Ovary (tissue), 7 donors: ENCODE measurements at regions not wholly inside any gene's neighbourhood (a gene's known extent, or its start where the extent isn't known, plus 50 kb on each side); places are given as distances from the start of the nearest gene placed in this dataset.

Experiments
- DNase-seq, 5 donors: peaks; one replicate each; pipeline ENCODE4 v3.0.0-alpha.2; 2019 to 2020
- H3K27ac ChIP-seq, 2 donors: fragments of 200-600 bp; one replicate each; pipeline versions ENCODE4 v1.5.1 to v1.8.0; 2019 to 2022
- H3K27me3 ChIP-seq: fragments of 200-600 bp; one replicate; pipeline ENCODE4 v1.8.0; 2022
- H3K36me3 ChIP-seq: fragments of 200-600 bp; sonication (generic); one replicate; pipeline ENCODE4 v1.5.1; 2019
- H3K4me1 ChIP-seq: one replicate; pipeline ENCODE4 v1.8.1; 2013; ENCODE audit warnings: mild to moderate bottlenecking, moderate library complexity; ENCODE audit not compliant: insufficient read depth
- H3K4me3 ChIP-seq: fragments of 200-600 bp; sonication (generic); one replicate; pipeline ENCODE4 v1.5.1; 2017
- H3K9me3 ChIP-seq, 2 donors: fragments of 200-600 bp in 1 of 2; sonication (generic) in 1 of 2; one replicate each; pipeline versions ENCODE4 v1.5.1 to v1.8.1; 2013 to 2019; ENCODE audit warnings: mild to moderate bottlenecking in 1 of 2, moderate library complexity in 1 of 2
- CTCF ChIP-seq, 3 donors: fragments of 450-650 bp in 2 of 3; fragments of 200-600 bp in 1 of 3; IDR thresholded peaks; one replicate each; pipeline versions ENCODE4 v1.5.1 to v1.8.0; 2016 to 2022; ENCODE audit warnings: antibody characterized with exemption in 3 of 3, mild to moderate bottlenecking in 1 of 3
- EP300 ChIP-seq: sonication (generic); formaldehyde crosslinking; IDR thresholded peaks from one replicate; pipeline ENCODE4 v1.6.1; 2017; ENCODE audit warnings: antibody characterized with exemption
- POLR2A ChIP-seq: fragments of 450-650 bp; IDR thresholded peaks from one replicate; pipeline ENCODE4 v1.6.1; 2017; ENCODE audit warnings: antibody characterized with exemption, mild to moderate bottlenecking, moderate library complexity
- WGBS, 3 donors: extraction: QIAGEN DNeasy Blood & Tissue Kit in 1 of 3; methylation state at CpG; one replicate each; pipeline versions ENCODE4 v1.1.5 to v1.1.7; 2013 to 2017; 5-methylcytosine and 5-hydroxymethylcytosine counted together
- intact Hi-C, 4 donors: fragments of 100-400 bp; cut with DNase I; formaldehyde crosslinking; loops; one replicate each; pipeline versions ENCODE4 v1.11.0 to v1.15.1; 2022 to 2023
- donor health status: DM: no; HTN: no; CAD: no; lungs with moderate emphysema.
- donor health status: DM: no; HTN: no; CAD: no.
- donor health status: Bipolar disorder and iron deficiency.
- donor health status: DM: no; HTN: no; CAD: no.
- donor health status: DM: yes; HTN: yes; CAD: no.

- Histone ChIP-seq H3K4me3 (no peak overlapping the region), H3K9me3 (no peaks in the 10 kb centered on the region), H3K27ac (no peak overlapping the region), H3K27me3 (no peaks in the 10 kb centered on the region), H3K36me3 (no peaks in the 10 kb centered on the region), H3K4me1 (no peaks in the 10 kb centered on the region)
- DNase-seq = no peak
- 94 to 95% (median 95%) methylated on average over 12 of the region's 12 CpGs for WGBS, 3 donors
- TF ChIP-seq CTCF (IDR thresholded peaks at IDR 0.05) = no peak
- TF ChIP-seq EP300 = no peak
- TF ChIP-seq POLR2A = no peak
- intact Hi-C loops = no loop called here
Observed at GRCh38 chr3:103926936-103927335, 1439.8 kb upstream of the ALCAM start.

- intact Hi-C loops = no loop called here
- no peak for DNase-seq
- Histone ChIP-seq H3K9me3 (no peaks in the 10 kb centered on the region), H3K4me1 (no peaks in the 10 kb centered on the region), H3K27ac (no peak overlapping the region), H3K4me3 (no peak overlapping the region), H3K27me3 (no peaks in the 10 kb centered on the region), H3K36me3 (no peaks in the 10 kb centered on the region)
- 81 to 91% (median 90%) methylated on average over 1 of the region's 1 CpG for WGBS, 3 donors
- no peak for TF ChIP-seq CTCF (IDR thresholded peaks at IDR 0.05)
- TF ChIP-seq POLR2A = no peak
- TF ChIP-seq EP300 = no peak
Observed at GRCh38 chr3:103927896-103928295, 1438.8 kb upstream of the ALCAM start.

- Histone ChIP-seq H3K27me3 (no peaks in the 10 kb centered on the region), H3K4me3 (no peak overlapping the region), H3K36me3 (no peaks in the 10 kb centered on the region), H3K9me3 (no peaks in the 10 kb centered on the region), H3K4me1 (no peaks in the 10 kb centered on the region), H3K27ac (no peak overlapping the region)
- intact Hi-C loops = no loop called here
- DNase-seq = no peak
- TF ChIP-seq CTCF (IDR thresholded peaks at IDR 0.05) (no peak), POLR2A (no peak), EP300 (no peak)
Observed at GRCh38 chr3:103937094-103937493, 1429.6 kb upstream of the ALCAM start.

GRCh38 chr3:103947062-103947461, 1419.6 kb upstream of the ALCAM start:
- H3K27me3 ChIP-seq = no peaks in the 10 kb centered on the region
- no peak overlapping the region for H3K4me3 ChIP-seq
- TF ChIP-seq EP300 (no peak), POLR2A (no peak), CTCF (IDR thresholded peaks at IDR 0.05) (no peak)
- H3K4me1 ChIP-seq = no peaks in the 10 kb centered on the region
- H3K36me3 ChIP-seq = no peaks in the 10 kb centered on the region
- no peaks in the 10 kb centered on the region for H3K9me3 ChIP-seq
- intact Hi-C loops = no loop called here
- no peak overlapping the region for H3K27ac ChIP-seq
- no peak for DNase-seq
- 47 to 89% (median 48%) methylated on average over 2 of the region's 2 CpGs for WGBS, 3 donors

GRCh38 chr3:103949693-103950092, 1417.0 kb upstream of the ALCAM start:
- Histone ChIP-seq H3K4me3 (no peak overlapping the region), H3K27me3 (no peaks in the 10 kb centered on the region), H3K9me3 (no peaks in the 10 kb centered on the region), H3K4me1 (no peaks in the 10 kb centered on the region), H3K36me3 (no peaks in the 10 kb centered on the region), H3K27ac (no peak overlapping the region)
- WGBS, 3 donors = 46 to 64% (median 62%) methylated on average over 1 of the region's 1 CpG
- TF ChIP-seq EP300 = no peak
- DNase-seq = no peak
- intact Hi-C loops = no loop called here
